ENCODE measurements at regions not wholly inside any gene's neighbourhood (a gene's known extent, or its start where the extent isn't known, plus 50 kb on each side); places are given as distances from the start of the nearest gene placed in this dataset.

DNA sequence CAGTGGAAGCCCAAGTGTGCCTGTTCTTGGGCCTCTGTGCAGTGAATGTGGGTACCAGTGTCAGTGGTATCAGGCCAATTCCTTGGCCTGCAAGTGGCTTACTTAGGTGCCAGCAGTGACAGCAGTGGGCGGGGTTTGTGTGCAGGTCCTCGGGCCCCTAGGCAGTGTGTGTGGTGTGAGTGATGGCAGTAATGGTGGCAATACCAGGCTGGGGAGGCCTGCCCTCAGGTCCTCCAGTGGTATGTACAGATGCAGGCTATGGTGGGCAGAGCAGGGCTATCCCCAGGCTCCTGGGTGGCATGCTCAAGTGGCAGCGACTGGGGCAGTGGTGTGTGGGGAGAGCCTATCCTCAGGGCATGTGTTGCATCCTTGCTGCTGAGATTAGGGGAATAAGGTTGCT, 379.7 kb downstream of the SQOR start:
- H3K4me3 ChIP-seq (ENCODE audit: low read depth, low read length): no peak overlapping the region
- in situ Hi-C loops (cut with HindIII; ENCODE audit: low sequenced_read_pairs): no loop called here
- DNase-seq (ENCODE audit: low read depth, low spot score): no peak
- TF ChIP-seq, protein P1, sequence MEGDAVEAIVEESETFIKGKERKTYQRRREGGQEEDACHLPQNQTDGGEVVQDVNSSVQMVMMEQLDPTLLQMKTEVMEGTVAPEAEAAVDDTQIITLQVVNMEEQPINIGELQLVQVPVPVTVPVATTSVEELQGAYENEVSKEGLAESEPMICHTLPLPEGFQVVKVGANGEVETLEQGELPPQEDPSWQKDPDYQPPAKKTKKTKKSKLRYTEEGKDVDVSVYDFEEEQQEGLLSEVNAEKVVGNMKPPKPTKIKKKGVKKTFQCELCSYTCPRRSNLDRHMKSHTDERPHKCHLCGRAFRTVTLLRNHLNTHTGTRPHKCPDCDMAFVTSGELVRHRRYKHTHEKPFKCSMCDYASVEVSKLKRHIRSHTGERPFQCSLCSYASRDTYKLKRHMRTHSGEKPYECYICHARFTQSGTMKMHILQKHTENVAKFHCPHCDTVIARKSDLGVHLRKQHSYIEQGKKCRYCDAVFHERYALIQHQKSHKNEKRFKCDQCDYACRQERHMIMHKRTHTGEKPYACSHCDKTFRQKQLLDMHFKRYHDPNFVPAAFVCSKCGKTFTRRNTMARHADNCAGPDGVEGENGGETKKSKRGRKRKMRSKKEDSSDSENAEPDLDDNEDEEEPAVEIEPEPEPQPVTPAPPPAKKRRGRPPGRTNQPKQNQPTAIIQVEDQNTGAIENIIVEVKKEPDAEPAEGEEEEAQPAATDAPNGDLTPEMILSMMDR (IDR thresholded peaks at IDR 0.05; ENCODE audit: low read depth, low read length): no peak

DNA sequence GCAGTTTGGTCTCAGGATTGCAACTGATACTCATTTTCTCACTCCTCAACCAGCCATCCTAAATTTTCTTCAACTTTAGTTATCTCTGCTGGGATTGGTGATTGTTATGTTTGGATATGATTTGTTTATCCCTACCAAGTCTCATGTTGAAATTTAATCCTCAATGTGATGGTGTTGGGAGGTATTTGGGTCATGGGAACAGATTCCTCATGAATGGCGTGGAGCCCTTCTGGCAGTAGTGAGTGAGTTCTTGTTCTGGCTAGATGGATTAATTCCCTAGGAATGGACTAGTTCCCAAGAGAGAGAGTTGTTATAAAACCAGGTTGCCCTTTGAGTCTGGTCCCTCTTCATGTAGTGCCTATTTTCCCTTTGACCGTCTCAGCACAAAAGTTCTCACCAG, 399.9 kb downstream of the SQOR start:
- DNase-seq (ENCODE audit: low read depth, low spot score): no peak
- H3K4me3 ChIP-seq (ENCODE audit: low read depth, low read length): no peak overlapping the region
- in situ Hi-C loops (cut with HindIII; ENCODE audit: low sequenced_read_pairs): no loop called here
- TF ChIP-seq, protein P1 (IDR thresholded peaks at IDR 0.05; ENCODE audit: low read depth, low read length): no peak

- in situ Hi-C loops (cut with HindIII; ENCODE audit: low sequenced_read_pairs): no loop called here
- TF ChIP-seq, protein P1 (IDR thresholded peaks at IDR 0.05; ENCODE audit: low read depth, low read length): no peak
- DNase-seq (ENCODE audit: low read depth, low spot score): no peak
- no peak overlapping the region for H3K4me3 ChIP-seq (ENCODE audit: low read depth, low read length)
Observed at GRCh38 chr15:46039703-46040102, 404.9 kb downstream of the SQOR start.

DNA sequence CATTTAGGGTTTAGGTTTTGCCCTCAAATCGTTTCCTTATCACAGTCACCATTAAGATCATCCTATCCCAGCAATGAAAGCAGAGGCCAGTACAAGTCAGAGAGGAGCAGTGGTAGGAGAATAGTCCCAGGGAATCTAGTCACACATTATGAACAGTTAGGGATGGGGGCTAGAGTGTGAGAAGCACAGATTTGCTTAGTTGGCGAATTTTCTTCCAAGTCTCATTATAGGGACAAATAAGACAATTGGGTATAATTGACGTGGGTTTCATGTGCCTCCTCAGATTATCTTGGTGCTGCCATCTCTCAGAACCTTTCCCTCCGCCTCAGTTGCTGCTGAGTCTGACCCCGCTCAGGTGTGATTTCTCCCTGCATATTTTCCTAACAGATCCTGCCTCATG, 407.1 kb downstream of the SQOR start:
- in situ Hi-C loops (cut with HindIII; ENCODE audit: low sequenced_read_pairs): no loop called here
- H3K4me3 ChIP-seq (ENCODE audit: low read depth, low read length): no peak overlapping the region
- DNase-seq (ENCODE audit: low read depth, low spot score): no peak
- TF ChIP-seq, protein P1 (IDR thresholded peaks at IDR 0.05; ENCODE audit: low read depth, low read length): no peak

DNA sequence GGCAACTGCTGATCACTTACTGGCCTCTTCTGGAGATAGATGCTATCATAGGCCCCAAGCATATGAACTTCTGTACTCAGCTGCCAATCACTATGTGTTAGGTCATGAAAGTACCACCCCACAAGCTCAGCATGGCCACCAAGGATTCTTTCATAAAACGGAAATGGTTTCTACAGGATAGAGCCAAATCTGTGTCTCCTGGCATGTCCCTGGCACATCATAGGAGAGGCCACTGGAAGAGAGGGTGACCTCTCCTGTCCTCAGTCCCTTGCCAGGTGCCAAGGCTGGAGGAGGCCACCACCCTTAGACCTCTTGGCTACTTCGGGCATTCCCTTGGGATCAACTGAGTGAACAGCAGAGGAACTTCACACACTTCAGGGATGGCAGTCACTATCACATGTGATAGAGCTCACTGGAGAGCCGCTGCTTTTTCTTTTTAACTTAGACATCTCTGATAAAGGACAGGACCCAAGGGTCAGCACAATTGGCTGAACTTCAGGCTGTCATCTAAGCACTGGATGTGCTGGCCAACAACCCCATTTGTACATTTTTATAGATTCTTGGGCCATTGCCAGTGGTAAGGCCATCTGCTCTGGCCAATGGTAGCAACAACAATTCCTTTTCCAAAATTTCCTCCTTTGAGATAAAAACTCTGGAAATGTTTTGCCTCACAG, 425.2 kb downstream of the SQOR start:
- TF ChIP-seq, protein P1 (IDR thresholded peaks at IDR 0.05; ENCODE audit: low read depth, low read length): no peak
- DNase-seq (ENCODE audit: low read depth, low spot score): no peak
- no peak overlapping the region for H3K4me3 ChIP-seq (ENCODE audit: low read depth, low read length)
- in situ Hi-C loops (cut with HindIII; ENCODE audit: low sequenced_read_pairs): no loop called here

DNA sequence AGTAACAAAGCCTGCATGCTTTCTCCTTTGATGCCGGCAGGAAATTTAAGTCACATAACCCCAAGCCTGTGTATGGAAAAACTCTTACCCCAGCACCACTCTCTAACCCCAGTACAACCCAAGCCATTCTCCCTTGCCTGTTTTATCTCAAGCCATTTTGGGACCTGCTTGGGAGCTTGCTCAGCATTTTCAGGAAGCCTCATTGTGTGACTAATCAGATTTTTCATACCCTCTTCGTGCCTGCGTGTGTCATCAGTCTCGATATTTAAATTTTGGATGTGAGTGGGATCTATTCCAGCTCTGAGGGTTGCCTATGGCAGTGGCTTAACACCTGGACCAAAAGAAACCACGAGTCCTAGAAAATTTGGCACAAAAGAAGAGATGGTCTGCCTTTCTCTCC, 426.2 kb downstream of the SQOR start:
- H3K4me3 ChIP-seq (ENCODE audit: low read depth, low read length): no peak overlapping the region
- DNase-seq (ENCODE audit: low read depth, low spot score): no peak
- in situ Hi-C loops (cut with HindIII; ENCODE audit: low sequenced_read_pairs): no loop called here
- TF ChIP-seq, protein P1 (IDR thresholded peaks at IDR 0.05; ENCODE audit: low read depth, low read length): no peak
